ENCODE measurements at regions not wholly inside any gene's neighbourhood (a gene's known extent, or its start where the extent isn't known, plus 50 kb on each side); places are given as distances from the start of the nearest gene placed in this dataset.

DNA sequence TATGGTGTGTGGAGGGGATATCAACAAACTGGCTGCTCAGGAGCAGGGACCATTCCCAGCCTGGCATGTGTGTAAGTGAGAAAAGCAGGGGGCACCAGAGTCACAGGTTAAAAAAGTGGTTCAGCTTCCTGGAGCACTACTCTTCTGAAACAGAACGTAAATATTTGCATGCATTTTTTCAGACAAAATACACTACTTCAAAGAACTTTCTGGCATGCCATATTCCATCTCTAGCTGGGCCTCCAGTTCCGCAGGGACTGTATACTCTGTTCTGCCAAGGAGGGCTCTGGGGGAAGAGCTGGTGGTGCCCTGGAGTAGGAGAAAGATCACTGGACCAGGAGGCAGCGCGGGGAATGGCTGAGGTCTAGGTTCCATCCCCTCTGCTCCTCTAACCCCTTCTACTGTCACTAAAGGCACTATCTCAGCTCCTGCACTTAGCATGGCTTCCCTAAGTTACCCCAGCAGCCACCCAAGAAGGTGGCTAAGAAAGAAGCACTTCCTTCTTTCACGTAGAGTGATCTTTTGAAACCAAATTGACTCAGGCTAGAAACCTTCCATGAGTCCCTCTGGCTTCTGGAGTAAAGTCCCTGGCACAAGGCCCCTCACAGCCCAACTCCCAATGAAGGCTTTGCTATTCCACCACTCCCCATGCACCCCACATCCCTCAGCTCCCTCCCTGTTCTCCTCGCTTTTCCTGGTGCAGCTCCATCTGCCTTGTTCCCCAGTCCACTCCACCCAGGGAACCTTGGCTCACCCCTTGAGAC lies 57.6 kb upstream of the CABLES1 start:
- DNase-seq, result peak; percentile 9

DNA sequence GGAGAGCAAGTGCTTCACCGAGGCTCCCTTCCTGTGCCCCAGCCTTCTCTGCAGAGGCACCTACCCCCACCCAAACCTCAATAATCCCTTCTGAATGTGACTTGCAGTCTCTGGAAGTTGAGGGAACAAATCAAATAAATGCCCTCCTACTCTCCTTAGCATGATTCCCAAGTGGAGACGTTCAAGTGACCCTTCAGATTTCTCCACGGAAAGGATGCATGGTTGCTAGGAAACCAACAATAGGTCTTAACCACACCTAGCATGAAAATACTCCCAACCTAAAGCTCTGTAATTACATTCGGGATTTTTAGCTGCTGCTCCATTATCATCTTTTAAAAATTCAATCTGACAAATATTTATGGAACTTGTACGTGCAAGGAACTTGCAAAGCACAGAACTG lies 50.2 kb upstream of the CABLES1 start:
- DNase-seq, result peak; percentile 36

Data from NCI-H1105 treated with DMSO at 0.1 percent for 48 hours (cell line).